NCI-H2029 (cell line): ENCODE measurements at regions not wholly inside any gene's neighbourhood (a gene's known extent, or its start where the extent isn't known, plus 50 kb on each side); places are given as distances from the start of the nearest gene placed in this dataset.
"Not testable (repeated sequence)": the region's sequence is repeated elsewhere in the genome, so short reads cannot be mapped to it uniquely, and the experiment has no call there.

ENCODE experiments used
- DNase-seq: peaks from one replicate; lab custom pipeline; 2025; lab: John Stamatoyannopoulos, UW

DNA sequence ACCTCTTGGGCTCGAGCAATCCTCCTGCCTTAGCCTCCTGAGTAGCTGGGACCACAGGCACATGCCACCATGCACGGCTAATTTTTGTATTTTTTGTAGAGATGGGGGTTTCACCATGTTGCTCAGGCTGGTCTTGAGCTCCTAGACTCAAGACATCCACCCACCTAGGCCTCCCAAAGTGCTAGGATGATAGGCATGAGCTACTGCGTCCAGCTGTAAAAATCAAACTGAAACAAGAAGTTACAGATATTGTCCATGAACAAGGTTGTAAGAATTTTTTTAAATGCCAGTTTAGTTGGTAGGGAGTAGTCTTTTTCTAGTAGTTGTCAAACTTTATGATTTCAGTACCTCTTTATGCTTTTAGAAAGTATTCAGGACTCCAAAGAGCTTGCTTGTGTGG is 424.4 kb upstream of the PMFBP1 start:
- no peak for DNase-seq

DNA sequence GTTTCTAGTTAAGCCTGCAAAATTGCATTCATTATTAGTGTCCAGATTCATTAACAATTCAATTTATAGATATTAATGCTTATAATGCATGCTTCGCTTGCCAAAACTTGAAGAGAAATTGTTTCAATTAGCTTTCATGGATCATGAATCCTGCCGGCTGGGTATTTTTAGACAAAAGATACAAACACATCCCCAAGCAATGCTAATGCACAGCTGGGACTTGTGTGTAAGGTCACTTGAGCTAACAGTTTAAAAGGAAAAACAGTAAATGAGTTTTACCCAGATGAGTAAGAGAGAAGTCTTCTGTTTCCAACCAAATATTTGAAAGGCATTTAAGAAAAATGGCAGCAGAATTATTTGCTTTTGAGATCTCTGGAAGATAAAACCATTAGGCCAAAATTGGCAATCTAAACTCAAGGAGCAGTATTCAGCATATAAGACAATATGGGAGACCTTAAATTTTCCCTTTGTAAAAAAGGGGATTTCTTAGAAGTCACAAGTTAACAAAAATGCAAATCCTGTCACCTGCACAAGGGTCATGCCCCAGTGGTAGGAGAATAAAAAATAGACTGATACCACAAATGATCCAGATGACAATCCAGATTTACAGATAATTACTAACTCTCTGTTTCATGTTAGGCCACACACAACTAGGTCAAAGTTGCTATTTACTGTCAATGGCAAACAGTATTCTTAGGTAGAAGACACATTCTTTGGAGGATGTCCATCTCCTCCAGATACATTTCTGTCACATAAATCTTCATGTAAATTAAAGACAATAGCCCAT is 418.4 kb upstream of the PMFBP1 start:
- no peak for DNase-seq

DNA sequence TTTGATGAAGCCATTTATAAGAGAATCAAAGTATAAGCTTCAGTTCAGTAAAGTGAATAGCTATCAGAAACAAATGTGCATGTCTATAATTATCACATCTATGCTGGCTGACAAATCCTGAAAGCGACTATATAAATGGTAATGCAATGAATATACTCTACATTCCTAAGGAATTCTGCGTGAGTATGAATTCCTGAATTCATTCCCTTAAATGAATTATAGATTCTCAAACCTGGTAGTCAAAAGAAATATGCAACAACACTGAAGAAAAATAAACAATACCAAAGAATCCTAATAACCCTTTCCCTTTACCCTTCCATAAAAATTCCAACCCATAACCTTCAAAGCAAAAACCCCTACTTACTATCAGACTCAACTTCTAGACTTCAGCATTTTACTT is 416.6 kb upstream of the PMFBP1 start:
- no peak for DNase-seq

DNA sequence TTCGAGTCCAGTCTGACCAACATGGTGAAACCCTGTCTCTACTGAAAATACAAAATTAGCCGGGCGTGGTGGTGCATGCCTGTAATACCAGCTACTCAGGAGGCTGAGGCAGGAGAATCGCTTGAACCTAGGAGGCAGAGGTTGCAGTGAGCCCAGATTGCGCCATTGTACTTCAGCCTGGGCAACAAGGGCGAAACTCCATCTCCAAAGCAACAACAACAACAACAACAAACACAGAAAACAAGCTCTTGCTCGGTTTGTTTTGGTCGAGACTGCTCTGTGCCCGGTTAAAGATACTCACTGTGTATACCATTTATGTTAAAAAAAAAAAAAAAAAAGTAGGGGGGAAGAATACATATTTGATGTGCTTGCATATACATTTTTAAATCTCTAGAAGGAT is 406.1 kb upstream of the PMFBP1 start:
- not testable (repeated sequence) for DNase-seq

DNA sequence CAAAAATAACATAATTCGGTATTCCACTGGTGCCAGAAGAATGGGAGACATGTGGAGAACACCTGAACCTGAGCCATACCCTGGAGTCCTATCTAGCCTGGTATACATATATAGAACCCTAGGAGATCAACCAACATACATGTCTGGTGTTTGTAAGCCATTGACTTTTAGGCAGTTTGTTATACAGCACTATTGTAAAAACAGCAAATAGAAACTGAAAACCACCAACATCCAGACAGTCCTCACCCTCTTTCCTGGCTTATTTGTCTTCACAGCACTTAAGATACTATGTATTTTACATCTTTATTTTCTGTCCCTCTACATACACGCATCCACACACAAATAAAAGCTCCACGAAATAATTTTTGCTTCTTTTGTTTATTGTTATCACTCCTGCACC is 404.2 kb upstream of the PMFBP1 start:
- DNase-seq, result no peak

DNA sequence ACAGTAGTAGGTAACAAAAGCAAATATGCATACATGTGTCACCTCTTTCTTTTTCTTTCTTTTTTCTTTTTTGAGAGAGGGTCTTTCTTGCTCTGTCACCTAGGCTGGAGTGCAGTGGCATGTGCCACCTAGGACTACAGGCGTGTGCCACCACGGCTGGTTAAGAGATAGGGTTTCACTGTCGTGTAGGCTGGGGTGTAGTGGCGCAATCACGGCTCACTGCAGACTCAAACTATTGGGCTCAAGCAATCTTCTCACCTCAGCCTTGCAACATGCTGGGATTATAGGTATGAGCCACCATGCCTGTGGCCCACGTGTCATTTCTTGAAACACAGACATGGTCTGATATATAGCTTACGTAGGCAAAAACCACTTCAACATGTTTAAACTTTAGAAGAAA is 397.7 kb upstream of the PMFBP1 start:
- no peak for DNase-seq

DNA sequence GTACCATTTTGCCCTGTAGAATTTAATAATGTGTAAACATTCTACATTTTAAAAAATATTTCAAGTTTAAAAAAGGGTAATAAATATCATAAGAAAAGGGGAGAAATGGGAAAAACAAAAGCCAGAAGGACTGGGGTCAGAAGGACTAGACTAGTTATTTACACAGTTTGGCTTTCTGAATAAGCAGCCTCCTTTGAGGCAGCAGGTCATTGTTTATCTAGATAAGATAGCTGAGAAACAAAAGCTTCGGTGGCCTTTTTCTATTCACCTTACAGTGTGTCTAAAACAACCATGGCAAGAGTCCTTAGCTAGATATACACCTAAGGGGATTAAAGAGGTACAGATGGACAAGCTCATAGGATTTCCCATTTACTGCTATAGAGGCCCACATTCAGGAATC is 396.5 kb upstream of the PMFBP1 start:
- DNase-seq, result no peak

DNA sequence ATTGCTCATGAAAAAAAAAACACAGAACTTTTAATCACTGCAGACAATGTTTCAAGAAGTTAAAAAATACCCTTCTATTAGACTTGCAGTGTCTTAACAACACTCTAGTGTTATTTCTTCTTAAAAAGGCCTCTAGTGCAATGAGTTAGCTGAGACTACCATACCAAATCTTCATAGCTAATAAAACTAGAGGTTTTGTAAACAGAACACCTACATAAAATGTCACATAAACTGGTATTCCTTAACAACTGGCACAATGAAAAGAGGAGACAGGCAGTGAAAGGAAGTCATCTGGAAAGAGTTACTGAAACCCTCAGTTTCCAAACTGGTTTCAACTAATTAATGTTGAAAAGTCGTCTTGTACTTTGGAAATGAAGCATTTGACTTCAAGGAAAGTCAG is 394.2 kb upstream of the PMFBP1 start:
- no peak for DNase-seq

DNA sequence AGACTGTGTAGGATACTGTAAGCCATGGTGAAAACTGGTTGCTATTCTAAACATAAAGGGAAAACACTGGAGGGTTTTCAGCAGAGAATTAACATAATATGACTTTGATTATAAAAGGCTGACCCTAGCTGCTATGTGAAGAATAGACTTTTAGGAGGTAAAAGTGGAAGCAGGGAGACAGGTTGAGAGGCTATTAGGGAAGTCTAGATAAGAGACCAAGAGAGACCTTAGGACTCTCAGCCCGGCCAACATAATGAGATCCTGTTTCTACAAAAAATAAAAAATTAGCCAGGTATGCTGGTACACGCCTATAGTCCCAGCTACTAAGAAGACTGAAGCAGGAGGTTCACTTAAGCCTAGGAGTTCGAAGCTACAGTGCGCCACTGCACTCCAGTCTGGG is 393.2 kb upstream of the PMFBP1 start:
- DNase-seq, result no peak

DNA sequence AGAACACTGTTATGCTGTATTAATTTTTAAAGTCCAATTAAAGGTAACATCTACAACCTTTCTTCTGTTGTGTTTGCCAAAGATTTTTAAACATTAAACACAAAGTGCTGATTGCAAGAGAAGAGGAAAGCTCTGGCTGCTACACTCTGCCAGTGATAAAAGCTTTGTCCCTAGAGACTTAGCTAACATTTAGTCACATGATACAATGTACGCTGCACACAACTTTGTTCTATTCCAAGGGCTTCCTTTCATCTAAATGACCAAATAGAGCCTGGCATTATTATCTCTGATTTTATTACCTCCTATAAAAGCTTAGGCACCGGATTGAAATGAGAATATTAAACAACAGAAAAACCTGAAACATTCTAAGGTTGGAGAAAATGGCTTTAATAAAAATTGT is 388.7 kb upstream of the PMFBP1 start:
- no peak for DNase-seq

DNA sequence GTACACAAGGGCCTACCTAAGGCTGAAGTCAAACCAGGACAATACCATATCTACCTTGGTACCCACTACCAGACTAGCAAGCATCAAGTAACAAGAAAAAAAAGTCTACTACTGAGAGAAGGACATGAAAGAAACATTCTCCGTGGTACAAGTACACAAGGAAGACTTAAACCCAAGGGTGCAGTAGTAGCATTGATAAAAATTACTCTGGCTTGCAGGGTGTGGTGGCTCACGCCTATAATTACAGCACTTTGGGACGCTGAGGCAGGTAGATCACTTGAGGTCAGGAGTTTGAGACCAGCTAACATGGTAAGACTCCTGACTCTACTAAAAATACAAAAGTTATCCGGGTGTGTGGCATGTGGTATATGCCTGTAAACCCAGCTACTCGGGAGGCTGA is 386.5 kb upstream of the PMFBP1 start:
- DNase-seq, result no peak

DNA sequence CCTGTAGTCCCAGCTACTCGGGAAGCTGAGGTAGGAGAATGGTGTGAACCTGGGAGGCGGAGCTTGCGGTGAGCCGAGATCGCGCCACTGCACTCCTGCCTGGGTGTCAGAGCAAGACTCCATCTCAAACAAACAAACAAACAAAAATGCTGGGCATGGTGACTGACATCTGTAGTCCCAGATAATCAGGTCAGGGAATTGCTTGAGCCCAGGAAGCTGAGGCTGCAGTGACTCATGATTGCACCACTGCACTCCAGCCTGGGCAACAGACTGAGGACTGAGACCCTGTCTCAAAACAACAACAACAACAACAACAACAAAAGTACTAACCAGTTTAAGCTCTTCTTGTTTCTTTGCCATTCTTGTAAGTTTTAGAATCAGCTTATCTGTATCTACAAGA is 383.0 kb upstream of the PMFBP1 start:
- DNase-seq, result no peak

DNA sequence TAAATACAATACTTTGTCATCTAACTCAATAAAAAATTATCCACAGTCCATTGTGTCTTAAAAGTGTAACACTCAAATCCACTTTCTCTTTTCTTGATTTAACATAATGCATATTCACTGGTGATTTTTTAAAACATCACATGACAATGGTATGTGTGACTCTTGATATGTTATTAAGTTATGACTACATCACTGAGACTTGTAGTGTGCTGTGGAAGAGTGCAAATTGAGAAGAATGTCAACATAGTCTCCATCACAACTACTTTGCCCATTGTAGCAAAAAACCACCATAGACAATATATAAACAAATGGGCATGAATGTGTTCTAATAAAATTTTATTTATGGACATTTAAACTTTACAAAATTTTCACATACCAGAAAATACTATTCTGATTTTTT is 380.7 kb upstream of the PMFBP1 start:
- DNase-seq, result no peak

DNA sequence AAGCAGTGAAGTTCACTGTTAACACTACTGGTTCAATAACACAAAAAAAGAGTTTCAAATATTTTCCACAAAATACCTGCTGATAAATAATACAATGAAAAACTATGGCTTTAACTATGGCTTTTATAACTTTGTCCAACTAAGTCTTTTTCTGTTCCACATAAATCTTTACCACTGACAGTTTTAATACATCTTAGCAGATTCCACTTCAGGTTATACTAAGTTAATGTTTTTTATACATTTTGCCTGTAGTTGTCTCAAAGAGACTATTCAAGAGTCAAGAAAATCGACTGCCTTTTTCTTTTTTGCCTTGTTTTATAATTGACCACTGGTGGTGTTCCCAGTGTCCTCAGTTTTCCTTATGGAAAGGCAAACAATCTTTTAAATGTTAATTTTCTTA is 379.7 kb upstream of the PMFBP1 start:
- DNase-seq, result no peak

DNA sequence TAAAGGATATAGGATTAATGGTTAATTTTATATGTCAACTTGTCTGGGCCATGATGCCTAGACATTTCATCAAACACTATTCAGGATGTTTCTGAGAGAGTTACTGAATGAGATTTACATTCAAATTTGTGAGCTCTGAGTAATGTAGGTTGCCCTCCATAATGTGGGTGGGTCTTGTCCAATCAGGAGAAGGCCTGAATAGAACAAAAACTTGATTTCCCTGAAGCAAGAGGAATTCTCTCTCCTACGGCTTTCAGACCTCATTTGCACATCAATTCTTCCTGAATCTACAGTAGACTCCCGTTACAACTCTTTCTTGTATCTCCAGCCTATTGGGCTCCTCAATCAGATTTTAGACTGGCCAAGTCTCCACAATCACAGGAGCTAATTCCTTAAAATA is 377.9 kb upstream of the PMFBP1 start:
- no peak for DNase-seq

DNA sequence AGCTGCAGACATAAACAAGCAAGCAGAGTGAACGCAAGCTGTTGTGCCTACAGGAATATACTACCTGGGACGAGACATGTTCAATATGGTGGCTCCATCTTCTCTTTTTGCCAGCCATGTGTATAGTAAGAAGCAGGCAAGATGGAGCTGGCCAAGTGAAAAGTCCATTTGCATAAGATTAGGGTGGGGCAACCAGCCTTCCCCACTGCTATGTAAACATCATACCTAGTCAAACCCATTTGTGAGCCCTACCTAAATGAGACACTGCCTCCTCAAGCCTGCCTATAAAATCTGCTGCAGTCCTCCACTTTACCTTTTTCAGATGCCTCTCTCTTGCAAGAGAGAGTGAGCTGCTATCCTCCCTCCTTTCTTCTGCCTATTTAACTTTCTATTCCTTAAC is 370.1 kb upstream of the PMFBP1 start:
- DNase-seq, result no peak

DNA sequence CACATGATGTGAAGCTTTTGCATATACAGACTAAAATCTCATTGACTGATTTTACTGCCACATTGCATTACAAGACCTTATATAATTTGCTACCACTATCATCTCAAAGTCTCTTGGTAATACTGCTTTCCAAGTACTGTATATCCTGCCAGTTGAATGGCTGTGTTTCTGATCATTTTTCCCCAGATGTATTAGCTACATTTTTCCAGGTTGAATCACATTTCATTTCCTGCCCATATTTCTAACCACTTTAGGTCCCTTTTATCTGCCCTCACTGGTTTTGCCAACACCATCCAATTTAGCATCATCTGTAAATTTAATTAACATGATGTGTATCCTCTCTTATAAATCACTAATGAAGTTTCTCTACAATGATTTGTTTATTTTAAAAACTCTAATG is 365.7 kb upstream of the PMFBP1 start:
- DNase-seq, result no peak

DNA sequence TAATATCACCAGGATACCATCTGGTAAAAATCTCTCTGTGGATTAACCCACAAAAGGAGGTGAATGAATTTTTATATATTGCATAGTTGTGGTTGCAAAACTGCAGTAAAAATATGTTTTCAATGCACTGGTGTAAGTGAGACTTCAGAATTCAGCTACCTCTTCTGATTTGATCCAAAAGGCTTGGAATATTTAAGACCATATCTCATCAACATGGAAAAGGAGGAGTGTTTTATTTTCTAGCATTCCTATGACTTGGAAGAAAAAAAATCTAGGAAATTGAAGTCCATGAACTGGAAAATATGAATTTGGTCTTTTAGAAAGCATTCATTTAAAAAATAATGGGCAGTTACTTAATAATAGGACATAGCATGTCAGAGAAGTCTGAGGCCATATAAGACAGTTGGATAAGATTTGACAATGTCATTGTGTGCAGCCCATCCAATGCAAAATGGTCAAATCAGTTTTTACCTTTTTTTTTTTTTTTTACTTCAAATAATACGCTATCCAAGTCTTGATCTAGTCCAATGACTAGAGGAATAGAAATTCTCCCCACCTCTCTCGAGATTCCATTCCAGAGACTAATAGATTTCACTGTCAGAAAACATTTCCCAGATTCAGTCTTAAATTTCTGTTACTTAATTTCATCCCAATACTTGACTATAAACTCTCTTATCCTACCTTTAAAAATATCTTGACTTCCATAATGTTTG is 364.9 kb upstream of the PMFBP1 start:
- DNase-seq, result no peak

DNA sequence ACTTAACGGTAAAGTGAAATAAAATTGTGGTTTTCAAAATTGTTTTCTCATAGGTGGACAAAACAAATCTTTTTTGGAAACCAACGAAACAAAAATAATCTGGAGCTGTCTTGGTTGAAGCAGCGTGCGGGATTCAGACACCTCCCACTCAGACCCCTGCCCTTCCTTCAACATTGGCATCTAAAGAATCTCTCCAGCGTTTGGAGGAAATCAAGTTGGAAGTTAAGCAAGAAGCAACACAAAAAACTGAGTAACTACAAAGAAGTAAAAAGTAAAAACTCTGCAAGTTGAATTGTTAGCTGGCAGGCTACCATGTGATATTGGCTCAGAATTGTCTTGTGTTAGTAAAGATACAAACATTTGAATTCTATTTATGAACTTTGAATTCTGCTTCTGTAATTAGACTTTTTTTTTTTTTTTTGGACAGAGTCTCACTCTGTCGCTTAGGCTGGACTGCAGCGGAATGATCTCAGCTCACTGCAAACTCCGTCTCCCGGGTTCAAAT is 361.0 kb upstream of the PMFBP1 start:
- no peak for DNase-seq

DNA sequence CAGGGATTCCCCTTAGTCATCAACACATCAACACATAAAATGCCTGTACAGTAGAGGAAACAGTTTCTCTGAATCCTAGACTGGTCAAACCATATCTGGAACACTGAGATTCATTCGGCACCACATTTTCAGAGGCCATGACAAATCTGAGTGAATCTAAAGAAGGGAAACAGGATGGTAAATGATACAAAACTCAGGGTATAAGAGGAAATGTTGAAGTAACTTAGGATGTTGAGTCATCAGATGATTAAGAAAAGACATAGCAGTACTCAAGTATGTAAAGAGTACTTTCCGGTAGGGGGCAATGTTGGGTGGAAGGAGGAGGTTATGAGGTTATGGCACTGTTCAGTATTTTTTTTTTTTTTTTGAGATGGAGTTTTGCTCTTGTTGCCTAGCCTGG is 358.5 kb upstream of the PMFBP1 start:
- DNase-seq, result no peak

DNA sequence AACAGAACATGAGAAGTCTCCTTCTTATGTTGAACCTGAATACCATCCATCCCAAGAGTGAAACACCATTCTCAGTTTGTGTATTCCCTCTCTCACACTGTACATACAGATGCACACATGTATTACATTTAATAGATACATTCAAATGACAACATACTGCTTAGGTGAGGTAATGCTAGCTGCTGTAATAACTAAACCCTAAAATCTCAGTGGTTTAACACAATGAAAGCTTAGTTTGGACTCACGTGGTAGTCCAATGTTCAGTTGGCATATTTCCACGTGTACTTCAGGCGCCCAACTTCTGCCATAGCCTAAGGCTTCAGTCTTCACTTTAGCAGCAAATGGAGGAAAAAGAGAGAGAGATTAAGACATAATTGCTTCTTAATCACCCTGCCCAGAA is 351.1 kb upstream of the PMFBP1 start:
- DNase-seq, result no peak

DNA sequence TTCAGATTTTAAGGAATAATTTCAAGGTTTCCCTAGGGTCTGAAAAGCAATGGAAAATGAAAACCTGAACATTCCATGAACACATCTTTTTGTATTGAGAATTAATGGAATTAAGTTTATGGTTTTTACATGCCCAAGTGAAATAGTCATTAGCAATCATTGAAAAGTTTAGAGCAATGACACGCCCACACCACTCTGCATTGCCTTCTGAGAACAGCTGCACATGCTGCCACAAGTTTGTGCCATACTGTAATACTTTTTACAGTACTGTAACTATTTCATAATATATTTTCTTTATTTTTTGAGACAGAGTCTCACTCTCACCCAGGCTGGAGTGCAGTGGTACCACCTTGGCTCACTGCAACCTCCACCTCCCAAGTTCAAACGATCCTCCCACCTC is 345.2 kb upstream of the PMFBP1 start:
- no peak for DNase-seq

DNA sequence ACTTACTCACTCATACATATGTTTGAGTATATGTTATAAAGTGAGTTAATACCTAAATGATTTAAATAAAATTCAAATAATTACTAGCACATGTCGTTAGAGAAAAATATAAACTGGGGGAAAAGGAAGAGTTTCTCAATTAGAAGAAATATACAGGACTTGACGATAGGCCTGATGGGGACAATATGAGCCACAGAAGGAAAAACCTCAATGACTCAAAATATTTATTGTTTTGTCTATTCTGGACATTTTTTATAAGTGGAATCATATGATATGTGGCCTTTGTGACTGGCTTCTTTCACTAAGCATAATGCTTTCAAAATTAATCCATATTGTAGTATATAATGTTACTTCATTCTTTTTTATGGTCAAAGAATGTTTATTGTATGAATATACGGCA is 339.2 kb upstream of the PMFBP1 start:
- DNase-seq, result no peak

DNA sequence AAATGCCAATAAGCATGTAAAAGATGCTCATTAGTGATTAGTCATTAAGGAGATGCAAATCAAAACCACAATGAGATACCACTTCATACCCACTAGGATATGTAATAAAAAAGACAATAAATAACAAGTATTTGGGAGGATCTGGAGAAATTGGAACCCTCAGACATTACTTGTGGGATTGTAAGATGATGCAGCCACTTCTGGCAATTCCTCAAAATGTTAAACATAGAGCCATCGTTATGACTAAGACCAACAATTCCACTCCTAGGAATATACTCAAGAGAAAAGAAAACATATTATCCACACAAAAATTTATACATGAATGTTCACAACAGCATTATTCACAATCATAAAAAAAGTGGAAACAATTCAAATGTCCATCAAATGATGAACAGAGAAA is 336.2 kb upstream of the PMFBP1 start:
- DNase-seq, result no peak
